ENCODE measurements at regions not wholly inside any gene's neighbourhood (a gene's known extent, or its start where the extent isn't known, plus 50 kb on each side); places are given as distances from the start of the nearest gene placed in this dataset.
A peak's percentile ranks its signal among the peaks of the same experiment; 100 is the strongest.
"Not testable (repeated sequence)": the region's sequence is repeated elsewhere in the genome, so short reads cannot be mapped to it uniquely, and the experiment has no call there.

GRCh38 chr16:13378151-13378550 is 476.8 kb downstream of the SHISA9 start:
- no peak for TF ChIP-seq CTCF (IDR thresholded peaks at IDR 0.05; ENCODE audit: extremely low read depth, insufficient read depth, missing control alignments)
- no peak for DNase-seq (ENCODE audit: low spot score)
- in situ Hi-C loops (cut with MboI; ENCODE audit: low pct_unique_long_range_greater_than_20kb, low sequenced_read_pairs, unreplicated experiment): no loop called here

- in situ Hi-C loops (cut with MboI; ENCODE audit: low pct_unique_long_range_greater_than_20kb, low sequenced_read_pairs, unreplicated experiment): no loop called here
- DNase-seq (ENCODE audit: low spot score): no peak
- TF ChIP-seq CTCF (IDR thresholded peaks at IDR 0.05; ENCODE audit: extremely low read depth, insufficient read depth, missing control alignments): no peak
These were observed 477.9 kb downstream of the SHISA9 start for GRCh38 chr16:13379266-13379665.

GRCh38 chr16:13385156-13386040 is 484.0 kb downstream of the SHISA9 start:
- DNase-seq (ENCODE audit: low spot score); in situ Hi-C loops (cut with MboI; ENCODE audit: low pct_unique_long_range_greater_than_20kb, low sequenced_read_pairs, unreplicated experiment): not testable (repeated sequence)

- no peak for TF ChIP-seq CTCF (IDR thresholded peaks at IDR 0.05; ENCODE audit: extremely low read depth, insufficient read depth, missing control alignments)
- in situ Hi-C loops (cut with MboI; ENCODE audit: low pct_unique_long_range_greater_than_20kb, low sequenced_read_pairs, unreplicated experiment): no loop called here
- peak; percentile 45 for DNase-seq (ENCODE audit: low spot score)
These were observed 488.9 kb downstream of the SHISA9 start for GRCh38 chr16:13390093-13390985.

GRCh38 chr16:13390986-13391305 is 489.5 kb downstream of the SHISA9 start:
- no peak for TF ChIP-seq CTCF (IDR thresholded peaks at IDR 0.05; ENCODE audit: extremely low read depth, insufficient read depth, missing control alignments)
- DNase-seq (ENCODE audit: low spot score): no peak
- in situ Hi-C loops (cut with MboI; ENCODE audit: low pct_unique_long_range_greater_than_20kb, low sequenced_read_pairs, unreplicated experiment): no loop called here

GRCh38 chr16:13391337-13391736 is 489.9 kb downstream of the SHISA9 start:
- TF ChIP-seq CTCF (IDR thresholded peaks at IDR 0.05; ENCODE audit: extremely low read depth, insufficient read depth, missing control alignments): peak; percentile 11
- in situ Hi-C loops (cut with MboI; ENCODE audit: low pct_unique_long_range_greater_than_20kb, low sequenced_read_pairs, unreplicated experiment): no loop called here

GRCh38 chr16:13392341-13392740 is 490.9 kb downstream of the SHISA9 start:
- DNase-seq (ENCODE audit: low spot score): no peak
- in situ Hi-C loops (cut with MboI; ENCODE audit: low pct_unique_long_range_greater_than_20kb, low sequenced_read_pairs, unreplicated experiment): no loop called here
- TF ChIP-seq CTCF (IDR thresholded peaks at IDR 0.05; ENCODE audit: extremely low read depth, insufficient read depth, missing control alignments): no peak

More at GRCh38 chr16:13391337-13391736, 489.9 kb downstream of the SHISA9 start:
- DNase-seq (ENCODE audit: low spot score): peak; percentile 19
